HG03520 (cell line): ENCODE measurements at regions not wholly inside any gene's neighbourhood (a gene's known extent, or its start where the extent isn't known, plus 50 kb on each side); places are given as distances from the start of the nearest gene placed in this dataset.
"Not testable (repeated sequence)": the region's sequence is repeated elsewhere in the genome, so short reads cannot be mapped to it uniquely, and the experiment has no call there.

Experiments used
- ATAC-seq: cut with Tn5 transposase; IDR thresholded peaks from one replicate; pipeline ENCODE4 v1.9.1; 2021; ENCODE audit warnings: mild to moderate bottlenecking, moderate library complexity; ENCODE audit not compliant: unreplicated experiment

DNA sequence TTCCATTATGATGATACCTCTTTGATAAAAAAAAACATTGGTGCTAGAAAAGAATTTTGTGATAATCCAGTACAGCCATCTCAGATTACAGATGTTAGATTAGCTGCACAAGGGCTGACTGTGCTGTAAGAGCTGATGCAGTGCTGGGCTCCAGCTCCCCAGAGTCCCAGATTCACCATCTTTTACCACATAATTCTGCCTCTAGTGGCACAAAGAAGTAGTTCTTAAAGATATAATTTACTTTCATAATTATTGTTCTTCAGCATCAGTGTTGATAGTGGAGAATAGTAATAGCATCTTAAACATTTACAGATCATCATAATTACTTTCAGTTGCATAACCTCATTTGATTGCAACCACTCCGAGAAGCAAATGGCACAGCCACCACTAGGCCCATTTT lies 262.1 kb downstream of the BRINP2 start:
- no peak for ATAC-seq

DNA sequence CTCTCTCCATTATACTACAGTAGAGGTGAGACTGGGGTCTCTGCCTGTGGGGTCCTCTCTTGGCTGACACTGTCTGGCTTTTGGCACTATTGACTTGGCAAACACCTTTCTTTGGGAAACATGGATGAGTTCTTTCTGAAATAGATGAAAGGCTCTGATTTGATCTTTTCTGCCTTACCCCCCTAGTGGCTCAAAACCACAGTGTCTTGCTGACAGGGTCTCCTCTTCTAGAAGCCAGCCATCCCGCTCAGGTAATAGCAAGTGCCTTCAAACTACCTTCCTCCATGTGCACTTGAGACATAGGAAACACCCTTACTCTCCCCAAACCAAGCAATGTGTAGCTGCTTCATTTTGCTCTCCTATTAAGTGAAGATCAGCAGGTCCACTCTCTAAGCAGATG lies 260.4 kb downstream of the BRINP2 start:
- ATAC-seq: no peak

DNA sequence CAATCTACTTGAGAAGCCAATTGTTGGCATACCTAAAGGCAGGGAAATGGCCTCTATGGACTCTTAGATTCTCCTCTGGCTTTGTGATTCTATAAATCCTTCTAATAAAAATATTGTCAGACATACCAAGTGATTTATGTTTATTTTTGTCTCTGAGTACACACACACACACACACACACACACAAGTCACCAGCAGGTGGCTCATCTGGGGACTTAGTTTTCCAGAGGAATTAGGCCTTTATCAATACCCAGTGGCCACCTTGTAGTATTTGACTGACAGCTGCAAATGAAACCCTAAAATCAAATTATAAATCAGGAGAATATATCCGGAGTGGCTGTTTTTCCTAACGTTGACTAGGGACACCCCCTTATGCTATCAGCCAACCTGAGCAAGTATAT lies 258.5 kb downstream of the BRINP2 start:
- no peak for ATAC-seq

- no peak for ATAC-seq
Observed at GRCh38 chr1:177427811-177428210, 257.1 kb downstream of the BRINP2 start.

DNA sequence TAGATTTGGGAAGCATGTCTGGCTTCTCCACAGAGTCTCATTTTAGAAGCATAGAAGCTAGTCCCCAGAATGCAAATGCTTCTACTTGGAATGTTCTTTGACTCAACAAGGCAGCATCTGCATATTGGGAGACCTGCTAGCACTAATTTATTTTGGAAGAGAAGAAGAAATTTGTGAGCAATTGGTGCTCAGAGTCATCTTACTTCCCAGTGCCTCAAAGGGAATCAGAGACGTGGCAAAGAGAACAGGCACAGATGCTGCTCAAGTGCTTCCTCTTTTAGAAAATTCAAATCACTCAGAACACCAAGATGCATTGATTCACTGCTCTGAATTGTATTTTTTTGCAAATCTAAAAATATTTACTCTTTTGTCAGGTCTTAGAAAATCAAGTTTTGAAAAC lies 255.7 kb downstream of the BRINP2 start:
- ATAC-seq: no peak

DNA sequence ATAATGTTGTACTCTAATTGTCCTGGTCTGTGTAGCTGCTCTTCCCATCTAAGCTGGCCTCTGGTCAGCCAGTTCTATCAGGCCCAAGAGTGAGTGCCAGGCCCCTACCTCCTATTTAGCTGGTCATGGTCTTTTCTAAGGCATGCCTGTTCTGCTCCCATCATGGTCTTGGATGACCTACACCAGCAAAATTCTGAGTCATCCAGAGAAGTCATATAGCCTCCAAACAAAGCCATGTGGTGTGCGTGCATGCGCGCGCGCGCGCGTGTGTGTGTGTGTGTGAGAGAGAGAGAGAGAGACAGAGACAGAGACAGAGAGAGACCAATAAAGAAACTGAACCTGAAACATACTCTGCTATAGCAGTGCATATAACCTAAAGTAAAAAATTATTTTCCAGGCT lies 254.4 kb downstream of the BRINP2 start:
- no peak for ATAC-seq

DNA sequence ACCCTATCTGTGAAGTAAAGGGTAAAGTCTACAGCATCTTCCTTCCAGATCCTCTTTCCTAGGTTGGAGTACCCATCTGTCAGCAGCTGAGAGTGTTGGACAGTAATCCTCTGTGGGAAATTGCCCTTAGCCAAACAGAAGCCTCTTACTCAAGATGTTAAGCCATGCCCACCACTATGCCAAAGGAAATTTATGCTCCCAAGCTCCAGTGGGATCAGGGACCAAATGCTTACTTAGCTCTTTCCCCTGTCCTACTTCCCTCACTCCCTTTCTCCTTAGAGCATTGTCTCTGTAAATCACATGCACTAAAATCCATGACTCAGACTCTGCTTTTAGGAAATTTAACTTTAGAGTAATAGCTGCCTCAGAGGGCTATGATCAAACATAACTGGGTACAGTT lies 254.0 kb downstream of the BRINP2 start:
- ATAC-seq: no peak

DNA sequence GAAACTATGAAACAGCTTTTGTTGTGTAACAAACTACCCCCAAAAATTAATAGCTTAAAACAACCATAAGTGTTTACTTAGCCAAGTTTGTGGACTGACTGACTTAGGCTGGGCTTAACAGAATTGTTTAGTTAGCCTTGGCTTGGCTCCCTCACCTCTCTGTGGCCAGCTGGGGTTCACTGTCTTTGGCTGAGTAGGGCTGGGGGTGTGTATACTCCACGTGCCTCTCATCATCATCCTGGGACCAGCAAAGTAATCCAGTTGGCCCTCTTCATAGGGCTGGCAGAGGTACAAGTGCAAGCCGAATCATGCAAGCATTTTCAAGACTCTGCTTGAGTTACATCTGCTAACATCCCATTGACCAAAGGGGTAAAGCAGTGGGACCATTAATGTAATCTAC lies 252.3 kb downstream of the BRINP2 start:
- no peak for ATAC-seq

DNA sequence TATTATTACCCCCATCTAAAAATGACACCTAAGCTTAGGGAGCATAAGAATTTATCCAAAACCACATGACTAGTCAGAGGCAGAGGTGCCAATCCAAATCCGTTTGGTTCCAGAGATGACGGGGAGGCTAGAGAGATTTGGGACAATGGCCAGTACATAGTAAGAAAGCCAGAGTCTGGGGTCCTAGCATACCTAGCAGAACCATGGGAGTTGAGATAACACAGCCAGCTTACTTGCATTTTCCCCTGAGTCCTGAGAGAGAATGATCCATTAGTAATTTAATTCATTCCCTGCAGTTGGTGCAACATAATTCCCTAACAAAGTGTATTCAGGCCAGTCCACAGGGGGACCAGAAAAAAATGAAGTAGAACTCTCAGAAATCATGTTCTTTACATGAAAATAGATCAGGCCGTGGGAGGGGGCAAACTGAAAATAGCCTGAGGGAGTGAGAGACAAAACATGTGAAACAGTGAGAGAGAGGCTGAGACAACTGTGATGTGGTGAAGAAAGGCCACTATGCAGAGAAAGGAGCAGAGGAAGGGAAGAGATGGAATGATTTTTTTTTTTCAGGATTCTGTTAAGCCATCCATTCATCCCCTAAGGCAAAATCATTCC lies 243.3 kb downstream of the BRINP2 start:
- ATAC-seq: no peak

DNA sequence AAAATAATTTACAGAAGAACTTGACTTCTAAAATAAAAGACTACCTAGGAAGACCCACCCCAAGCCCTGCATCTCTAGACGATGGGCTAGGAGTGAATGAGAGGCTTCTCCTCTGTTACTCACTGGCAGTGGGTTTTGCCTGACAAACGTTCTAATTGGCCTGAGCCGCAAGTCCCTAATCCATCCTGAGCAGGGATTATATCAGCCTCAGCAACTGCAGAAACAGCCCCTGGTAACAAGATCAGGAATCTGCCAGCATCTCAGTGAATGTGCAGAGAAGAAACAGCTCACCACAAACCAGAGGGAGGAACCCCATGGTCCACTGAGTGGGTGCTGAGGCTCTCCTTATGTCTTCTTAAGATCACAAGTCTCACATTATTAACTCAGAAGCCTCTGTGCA lies 240.6 kb downstream of the BRINP2 start:
- no peak for ATAC-seq

DNA sequence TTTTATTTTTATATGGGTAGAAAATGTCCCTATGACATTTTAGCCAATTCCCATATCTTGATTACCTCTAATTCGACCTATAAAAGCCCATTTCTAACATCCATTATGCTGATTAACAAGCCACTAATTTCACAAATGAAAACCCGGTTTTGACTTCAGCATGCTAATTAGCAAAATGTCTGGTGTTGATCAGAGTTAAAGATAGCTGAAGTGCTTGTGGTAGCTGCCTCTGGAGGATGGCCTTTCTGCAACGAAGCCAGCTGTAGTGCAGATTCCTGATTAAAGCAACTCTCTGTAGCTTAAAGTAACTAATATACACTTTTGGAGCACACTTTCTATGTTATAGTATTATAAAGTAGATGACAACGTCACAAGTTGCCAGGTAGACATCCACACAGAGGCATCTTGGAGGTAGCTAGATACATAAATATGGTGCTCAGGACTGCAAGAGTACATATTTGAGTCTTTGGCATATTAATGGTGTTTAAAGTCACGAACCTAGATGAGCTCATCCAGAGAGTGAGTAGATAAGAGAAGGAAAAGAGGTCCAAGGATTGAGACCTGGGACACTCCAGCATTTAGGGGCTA lies 239.5 kb downstream of the BRINP2 start:
- ATAC-seq: no peak

DNA sequence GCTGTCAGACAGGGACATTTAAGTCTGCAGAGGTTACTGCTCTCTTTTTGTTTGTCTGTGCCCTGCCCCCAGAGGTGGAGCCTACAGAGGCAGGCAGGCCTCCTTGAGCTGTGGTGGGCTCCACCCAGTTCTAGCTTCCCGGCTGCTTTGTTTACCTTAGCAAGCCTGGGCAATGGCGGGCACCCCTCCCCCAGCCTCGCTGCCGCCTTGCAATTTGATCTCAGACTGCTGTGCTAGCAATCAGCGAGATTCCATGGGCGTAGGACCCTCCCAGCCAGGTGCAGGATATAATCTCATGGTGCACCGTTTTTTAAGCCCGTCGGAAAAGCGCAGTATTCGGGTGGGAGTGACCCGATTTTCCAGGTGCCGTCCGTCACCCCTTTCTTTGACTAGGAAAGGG lies 235.6 kb downstream of the BRINP2 start:
- ATAC-seq: not testable (repeated sequence)

GRCh38 chr1:177392336-177392735 lies 221.6 kb downstream of the BRINP2 start:
- no peak for ATAC-seq

- ATAC-seq: peak; percentile 74
Observed at GRCh38 chr1:177385760-177386698, 215.3 kb downstream of the BRINP2 start.

DNA sequence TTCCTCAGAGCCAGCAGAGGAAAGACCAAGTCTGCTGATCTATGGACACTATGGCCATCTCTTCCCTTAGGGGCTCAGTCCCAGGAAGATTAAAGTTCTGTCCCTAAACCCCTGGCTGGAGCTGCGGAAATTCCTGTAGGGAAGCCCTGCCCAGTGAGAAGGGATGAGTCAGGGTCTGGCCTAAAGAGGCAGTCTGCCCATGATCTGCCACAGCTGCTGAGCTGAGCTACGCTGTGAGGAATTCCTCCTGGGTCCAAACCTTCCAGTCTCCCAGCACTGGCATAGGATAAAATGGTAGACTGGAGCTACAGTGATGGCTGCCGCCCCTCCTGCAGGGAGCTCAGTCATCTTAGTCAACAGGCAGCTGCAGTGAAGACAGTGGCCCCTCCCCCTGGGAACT lies 213.7 kb downstream of the BRINP2 start:
- no peak for ATAC-seq

DNA sequence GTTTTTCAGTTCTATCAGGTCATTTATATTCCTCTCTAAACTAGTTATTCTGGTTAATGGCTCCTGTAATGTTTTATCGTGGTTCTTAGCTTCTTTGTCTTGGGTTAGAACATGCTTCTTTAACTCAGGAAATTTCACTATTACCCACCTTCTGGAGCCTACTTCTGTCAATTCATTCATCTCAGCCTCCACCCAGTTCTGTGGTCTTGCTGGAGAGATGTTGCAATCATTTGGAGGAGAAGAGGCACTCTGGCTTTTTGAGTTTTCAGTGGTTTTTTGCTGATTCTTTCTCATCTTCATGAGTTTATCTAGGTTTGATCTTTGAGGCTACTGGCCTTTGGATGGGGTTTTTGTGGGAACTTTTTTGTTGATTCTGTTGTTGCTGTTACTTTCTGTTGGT lies 213.0 kb downstream of the BRINP2 start:
- ATAC-seq: no peak

DNA sequence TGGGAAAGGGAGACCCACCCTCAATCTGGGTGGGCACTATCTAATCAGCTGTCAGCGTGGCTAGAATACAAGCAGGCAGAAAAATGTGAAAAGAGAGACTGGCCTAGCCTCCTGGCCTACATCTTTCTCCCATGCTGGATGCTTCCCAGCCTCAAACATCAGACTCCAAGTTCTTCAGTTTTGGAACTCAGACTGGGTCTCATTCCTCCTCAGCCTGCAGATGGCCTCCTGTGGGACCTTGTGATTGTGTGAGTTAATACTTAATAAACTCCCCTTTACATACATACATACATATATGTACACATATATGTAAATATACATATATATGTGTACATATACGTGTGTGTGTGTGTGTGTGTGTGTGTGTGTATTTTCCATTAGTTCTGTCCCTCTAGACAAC lies 207.1 kb downstream of the BRINP2 start:
- no peak for ATAC-seq

DNA sequence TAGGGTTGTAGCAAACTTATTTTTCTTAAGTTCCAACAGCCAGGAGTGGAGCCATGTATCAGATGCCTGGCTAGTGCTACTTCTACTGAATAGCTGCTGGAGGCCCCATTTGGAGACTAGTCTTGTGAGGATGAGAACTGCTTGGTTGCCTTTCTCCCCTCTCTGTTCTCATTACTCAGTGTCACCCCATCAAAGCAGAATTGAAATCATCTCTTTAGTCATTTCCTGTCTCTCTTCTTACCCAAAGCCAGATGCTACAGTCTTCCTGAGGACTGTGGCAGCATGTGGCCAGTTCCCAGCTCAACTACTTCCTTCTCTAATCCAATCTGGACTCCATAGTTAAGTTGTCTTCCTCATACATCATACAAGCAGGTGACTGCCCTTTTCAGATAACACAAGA lies 197.5 kb downstream of the BRINP2 start:
- ATAC-seq: no peak

GRCh38 chr1:177366091-177366490 lies 195.3 kb downstream of the BRINP2 start:
- ATAC-seq: no peak

DNA sequence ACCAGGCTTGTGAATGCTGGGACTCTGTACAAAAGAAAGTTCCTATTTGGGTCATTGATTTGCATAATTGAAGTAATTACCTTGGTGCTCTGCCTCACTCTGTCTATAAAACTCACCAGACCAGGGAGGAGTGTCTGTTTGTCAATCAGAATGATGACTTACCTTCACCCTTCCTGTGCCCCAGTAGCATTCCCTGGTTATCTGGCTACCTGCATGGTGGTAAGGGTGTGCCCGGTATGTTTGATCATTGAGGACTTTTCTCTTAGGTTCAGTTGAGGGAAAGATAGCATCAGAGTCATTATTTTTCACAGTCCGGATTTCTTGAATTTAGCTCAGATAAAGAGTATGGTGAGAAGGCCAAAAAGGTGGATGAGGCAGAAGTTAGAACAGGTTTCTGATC lies 190.0 kb downstream of the BRINP2 start:
- ATAC-seq: no peak

- no peak for ATAC-seq
Observed at GRCh38 chr1:177356674-177357435, 186.1 kb downstream of the BRINP2 start.
